SJSA1 (cell line): ENCODE measurements at regions not wholly inside any gene's neighbourhood (a gene's known extent, or its start where the extent isn't known, plus 50 kb on each side); places are given as distances from the start of the nearest gene placed in this dataset.

Experiments
- DNase-seq, 2 experiments: peaks; one replicate each; pipeline ENCODE4 v3.0.0-alpha.2; 2015 to 2020; ENCODE audit warnings: low spot score in 2 of 2, low read depth in 1 of 2
- H3K27ac ChIP-seq: fragments of 250-450 bp; sonication (Bioruptor Pico); 2 replicates; pipeline ENCODE4 v1.5.1; 2020; ENCODE audit warnings: mild to moderate bottlenecking, moderate library complexity
- H3K27me3 ChIP-seq: fragments of 250-450 bp; sonication (Bioruptor Pico); replicated peaks from 2 replicates; pipeline ENCODE4 v1.5.1; 2020; ENCODE audit warnings: mild to moderate bottlenecking, moderate library complexity
- H3K36me3 ChIP-seq: fragments of 250-450 bp; sonication (Bioruptor Pico); 2 replicates; pipeline ENCODE4 v1.5.1; 2020; ENCODE audit warnings: mild to moderate bottlenecking
- H3K4me1 ChIP-seq: fragments of 250-450 bp; sonication (Bioruptor Pico); replicated peaks from 2 replicates; pipeline ENCODE4 v1.6.1; 2021; ENCODE audit warnings: mild to moderate bottlenecking
- H3K4me3 ChIP-seq: fragments of 250-450 bp; sonication (Bioruptor Pico); 2 replicates; pipeline ENCODE4 v1.5.1; 2020; ENCODE audit warnings: mild to moderate bottlenecking
- H3K9me3 ChIP-seq: fragments of 250-450 bp; sonication (Bioruptor Pico); replicated peaks from 2 replicates; pipeline ENCODE4 v1.5.1; 2020; ENCODE audit warnings: mild to moderate bottlenecking

DNA sequence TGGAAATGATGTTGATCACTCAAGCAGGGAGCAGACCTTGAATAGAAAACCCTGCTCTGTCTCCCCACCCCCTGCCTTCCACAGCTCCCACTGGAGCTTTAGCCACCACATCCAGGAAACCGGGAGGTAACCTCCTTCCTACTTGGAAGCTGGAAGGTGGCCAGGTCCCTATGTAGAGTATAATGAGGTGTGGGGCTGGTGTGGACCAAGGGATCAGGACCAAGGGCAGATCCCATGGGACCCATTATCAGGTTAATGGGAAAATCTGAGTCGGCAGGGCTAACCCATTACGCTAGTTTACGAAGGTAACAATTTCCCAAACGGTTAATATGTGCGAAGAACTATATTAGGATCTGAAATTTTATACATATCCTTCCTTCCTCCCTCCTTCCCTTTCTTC lies 321.9 kb downstream of the MIAT start:
- Histone ChIP-seq H3K4me1 (no peaks in the 10 kb centered on the region), H3K27me3 (peaks cover 9% of the 10 kb centered on the region; the same call in 1 of the 2 replicates)

DNA sequence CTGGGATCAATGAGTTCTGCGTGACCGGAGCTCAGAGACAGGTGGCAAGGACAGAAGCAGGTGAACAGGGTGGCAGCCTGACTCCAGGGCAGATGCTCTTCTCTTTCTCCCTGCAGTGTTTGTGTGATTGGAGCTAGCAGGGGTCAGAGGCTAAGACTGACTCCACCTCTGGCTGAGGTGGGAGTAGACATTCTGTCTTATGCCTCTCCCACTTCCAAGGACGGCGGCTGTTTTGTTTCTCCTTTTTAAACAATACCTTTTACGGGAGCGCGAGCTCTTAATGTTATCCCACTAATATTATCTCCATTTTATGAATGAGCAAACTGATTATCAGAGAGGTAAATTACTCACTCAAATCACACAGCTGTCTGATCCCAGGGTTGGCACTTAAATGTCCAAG lies 323.7 kb downstream of the MIAT start:
- H3K27me3 ChIP-seq, result peaks cover 13% of the 10 kb centered on the region
- H3K4me1 ChIP-seq, result no peaks in the 10 kb centered on the region
- H3K4me3 ChIP-seq, result no peak overlapping the region
- H3K27ac ChIP-seq, result no peak overlapping the region
- H3K9me3 ChIP-seq, result 0 out of 2 replicates have a peak, but pooled peaks cover 3% of the 10 kb centered on the region
- no peak for DNase-seq
- H3K36me3 ChIP-seq, result no peaks in the 10 kb centered on the region

More for the DNA sequence above, 321.9 kb downstream of the MIAT start:
- H3K36me3 ChIP-seq, result no peaks in the 10 kb centered on the region
- H3K4me3 ChIP-seq, result no peak overlapping the region
- DNase-seq, result no peak
- H3K9me3 ChIP-seq, result 0 out of 2 replicates have a peak, but pooled peaks cover 3% of the 10 kb centered on the region
- no peak overlapping the region for H3K27ac ChIP-seq

DNA sequence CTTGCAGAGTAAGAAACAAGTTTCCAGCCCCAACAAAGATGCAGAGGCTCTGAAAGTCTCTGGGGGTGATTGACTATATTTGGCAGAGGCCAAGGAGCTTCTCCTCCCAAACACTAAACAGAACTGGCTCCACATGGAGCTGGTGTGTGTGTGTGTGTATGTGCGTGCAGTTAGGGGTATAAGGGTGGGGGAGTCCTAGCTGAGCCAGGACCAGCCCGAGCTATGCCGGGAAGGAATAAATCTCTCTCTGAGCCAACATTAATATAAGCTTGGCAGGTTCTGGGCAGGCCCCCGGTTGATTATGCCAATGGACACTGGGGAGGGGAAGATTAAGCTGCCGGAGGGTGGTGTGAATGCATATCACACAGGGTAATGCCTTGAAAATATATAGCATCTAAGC lies 324.2 kb downstream of the MIAT start:
- Histone ChIP-seq H3K27me3 (peaks cover 13% of the 10 kb centered on the region), H3K27ac (no peak overlapping the region), H3K36me3 (no peaks in the 10 kb centered on the region), H3K9me3 (0 out of 2 replicates have a peak, but pooled peaks cover 3% of the 10 kb centered on the region), H3K4me3 (no peak overlapping the region), H3K4me1 (no peaks in the 10 kb centered on the region)
- DNase-seq, result no peak

DNA sequence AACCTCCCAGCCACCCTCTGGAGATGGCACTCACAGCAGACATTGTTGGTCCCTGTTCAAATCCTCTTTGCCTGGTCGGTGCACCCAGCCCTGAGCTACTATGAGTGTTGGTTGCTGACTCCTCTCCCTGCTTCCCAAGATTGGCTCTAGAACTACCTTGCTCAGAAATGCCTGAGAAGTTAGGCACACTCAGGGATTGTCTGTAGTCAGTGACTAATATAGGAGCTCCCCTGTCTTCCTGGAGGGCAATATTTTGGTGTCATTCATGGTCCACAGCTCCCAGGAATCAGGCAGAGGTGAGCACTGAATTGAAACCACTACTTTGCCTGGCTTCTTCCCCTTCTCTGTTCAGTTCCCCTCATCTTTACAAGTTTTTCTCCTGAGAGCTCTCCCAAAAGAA lies 325.9 kb downstream of the MIAT start:
- H3K36me3 ChIP-seq, result no peaks in the 10 kb centered on the region
- H3K27me3 ChIP-seq, result peaks cover 13% of the 10 kb centered on the region
- H3K4me3 ChIP-seq, result no peak overlapping the region
- no peak overlapping the region for H3K27ac ChIP-seq
- H3K9me3 ChIP-seq, result no peaks in the 10 kb centered on the region
- no peak for DNase-seq
- no peaks in the 10 kb centered on the region; the same call in 1 of the 2 replicates for H3K4me1 ChIP-seq

DNA sequence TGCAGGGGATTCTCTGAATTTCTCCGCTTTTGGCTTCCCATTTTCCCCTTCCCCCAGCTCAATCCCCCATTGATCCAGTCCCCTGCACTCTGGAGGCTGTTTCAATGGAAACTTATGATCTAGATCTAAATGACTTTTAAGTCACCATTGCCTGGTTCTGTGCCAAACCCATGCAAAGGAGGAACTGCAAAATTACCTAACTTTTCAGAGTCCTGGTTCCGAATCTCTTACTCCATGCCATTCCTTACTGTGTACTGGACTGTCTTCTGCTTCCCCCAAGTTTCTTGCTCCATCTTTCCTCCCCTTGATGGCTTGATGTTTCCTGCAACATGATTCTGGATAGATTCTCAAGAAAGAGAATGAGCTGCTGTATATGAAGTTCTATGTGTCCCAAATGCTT lies 327.8 kb downstream of the MIAT start:
- DNase-seq, result no peak
- H3K27ac ChIP-seq, result no peak overlapping the region
- no peaks in the 10 kb centered on the region; the same call in 1 of the 2 replicates for H3K4me1 ChIP-seq
- H3K36me3 ChIP-seq, result no peaks in the 10 kb centered on the region
- peaks cover 13% of the 10 kb centered on the region; the same call in 1 of the 2 replicates for H3K27me3 ChIP-seq
- no peak overlapping the region for H3K4me3 ChIP-seq
- H3K9me3 ChIP-seq, result no peaks in the 10 kb centered on the region

DNA sequence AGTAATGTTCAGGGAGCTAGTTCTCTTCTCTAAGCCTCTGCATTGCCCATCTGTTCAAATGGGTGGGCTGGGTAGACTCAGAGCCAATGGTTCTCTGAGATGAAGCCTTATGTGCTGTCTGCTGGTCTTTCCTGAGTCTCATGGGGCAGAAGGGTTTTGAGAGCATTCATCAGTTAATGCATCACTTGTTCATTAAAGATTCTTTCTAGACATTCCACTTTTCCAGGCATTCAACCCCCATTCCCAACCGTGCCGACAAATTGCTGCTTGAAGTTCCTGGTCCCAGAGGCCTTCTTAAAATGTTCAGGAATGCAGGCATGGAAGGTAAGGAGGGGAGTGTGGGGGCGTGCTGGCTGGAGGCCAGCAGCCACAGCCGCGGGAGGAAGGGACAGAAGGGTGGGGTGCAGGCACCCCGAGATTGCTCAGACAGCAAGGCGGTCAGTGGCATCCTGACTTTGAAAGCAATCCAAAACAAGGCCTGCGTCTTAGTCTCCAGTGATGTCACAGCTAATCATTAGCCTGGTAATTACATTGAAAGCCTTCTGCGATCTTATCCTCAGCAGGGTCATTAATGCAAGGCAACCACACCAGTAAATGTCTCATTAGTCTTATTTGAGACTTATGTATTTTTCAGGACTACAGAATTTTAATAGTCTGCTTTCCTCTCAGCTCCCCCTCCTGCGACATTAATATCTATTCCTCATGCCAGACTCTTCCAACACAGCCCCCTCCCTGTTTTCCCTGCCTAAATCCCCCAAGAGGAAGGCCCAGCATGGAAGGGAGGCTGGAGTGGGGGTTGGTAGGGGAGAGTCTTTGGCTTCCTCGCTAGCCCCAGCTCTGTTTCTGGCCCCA lies 328.8 kb downstream of the MIAT start:
- Histone ChIP-seq H3K27me3 (peaks cover 13% of the 10 kb centered on the region; the same call in 1 of the 2 replicates), H3K27ac (no peak overlapping the region), H3K36me3 (no peaks in the 10 kb centered on the region), H3K4me1 (no peaks in the 10 kb centered on the region; the same call in 1 of the 2 replicates), H3K4me3 (no peak overlapping the region), H3K9me3 (no peaks in the 10 kb centered on the region)
- DNase-seq, result no peak

DNA sequence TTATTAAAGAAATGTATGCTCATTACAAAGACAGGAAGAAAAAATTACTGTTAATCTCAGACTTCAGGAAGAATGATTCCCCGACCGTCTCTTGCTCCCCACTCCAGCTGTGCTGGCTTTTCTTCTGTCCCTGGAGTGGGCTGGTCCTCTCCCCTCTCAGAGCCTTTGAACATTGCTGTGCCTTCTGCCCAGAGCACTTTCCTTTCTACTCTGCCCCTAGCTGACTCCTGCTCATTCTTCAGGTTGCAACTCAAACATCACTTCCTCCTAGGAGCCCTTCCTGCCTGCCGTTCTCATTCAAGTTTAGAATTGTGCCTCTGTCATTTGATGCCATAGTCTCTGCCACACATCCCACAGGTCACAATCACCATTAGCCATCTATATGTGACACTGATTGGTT lies 329.5 kb downstream of the MIAT start:
- Histone ChIP-seq H3K36me3 (no peaks in the 10 kb centered on the region), H3K4me1 (no peaks in the 10 kb centered on the region; the same call in 1 of the 2 replicates), H3K4me3 (no peak overlapping the region), H3K27me3 (peaks cover 13% of the 10 kb centered on the region; the same call in 1 of the 2 replicates), H3K9me3 (no peaks in the 10 kb centered on the region), H3K27ac (no peak overlapping the region)
- no peak for DNase-seq

DNA sequence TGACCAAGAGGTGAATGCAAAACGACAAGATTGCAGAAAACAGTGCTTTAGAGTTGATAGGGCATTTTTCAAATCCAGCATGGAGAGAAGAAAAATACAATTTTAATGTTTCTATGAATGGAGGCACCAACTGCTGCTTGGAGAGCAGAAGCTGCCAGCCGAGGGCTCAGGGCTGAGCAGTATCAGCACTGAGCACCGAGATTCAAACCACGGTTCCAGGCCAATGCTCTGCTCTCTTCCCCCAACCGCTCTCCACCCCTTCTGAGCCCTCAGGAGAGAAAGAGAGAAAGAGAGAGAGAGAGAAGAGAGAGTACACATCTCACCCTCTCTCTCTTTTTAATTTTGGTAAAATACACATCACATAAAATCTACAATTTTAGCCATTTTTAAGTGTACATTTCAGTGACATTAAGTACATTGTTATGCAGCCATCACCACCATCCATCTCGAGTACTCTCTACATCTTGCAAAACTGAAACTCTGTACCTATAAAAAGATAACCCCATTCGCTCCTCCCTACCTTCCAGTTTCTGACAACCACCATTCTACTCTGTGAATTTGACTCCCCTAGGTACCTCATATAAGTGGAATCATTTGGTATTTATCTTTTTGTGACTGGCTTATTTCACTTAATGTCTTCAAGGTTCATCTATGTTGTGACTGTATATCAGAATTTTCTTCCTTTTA lies 333.3 kb downstream of the MIAT start:
- H3K27me3 ChIP-seq, result peaks cover 3% of the 10 kb centered on the region; the same call in 1 of the 2 replicates
- H3K27ac ChIP-seq, result no peak overlapping the region
- no peaks in the 10 kb centered on the region for H3K36me3 ChIP-seq
- no peaks in the 10 kb centered on the region for H3K9me3 ChIP-seq
- no peak for DNase-seq
- no peaks in the 10 kb centered on the region; the same call in 1 of the 2 replicates for H3K4me1 ChIP-seq
- H3K4me3 ChIP-seq, result no peak overlapping the region

DNA sequence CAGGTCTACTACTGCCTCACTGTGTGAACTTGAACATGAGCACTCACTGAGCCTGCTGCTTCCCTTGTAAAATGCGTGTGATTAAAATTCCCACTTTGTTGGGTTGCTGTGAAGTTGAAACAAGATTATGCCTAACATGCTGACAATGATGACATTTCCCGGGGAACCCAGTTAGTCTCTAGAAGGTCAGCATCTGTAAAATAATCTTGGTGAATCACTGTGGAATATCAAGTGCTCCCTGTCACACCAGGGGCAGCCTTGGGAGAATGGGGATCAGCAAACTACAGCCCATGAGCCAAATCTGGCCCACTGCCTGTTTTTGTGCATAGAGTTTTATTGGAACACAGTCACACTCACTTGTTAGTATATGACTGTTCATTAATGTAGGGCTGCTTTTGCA lies 335.2 kb downstream of the MIAT start:
- no peaks in the 10 kb centered on the region; the same call in 1 of the 2 replicates for H3K4me1 ChIP-seq
- H3K27ac ChIP-seq, result no peak overlapping the region
- H3K27me3 ChIP-seq, result 0 out of 2 replicates have a peak, but pooled peaks cover 5% of the 10 kb centered on the region
- H3K9me3 ChIP-seq, result no peaks in the 10 kb centered on the region
- H3K36me3 ChIP-seq, result no peaks in the 10 kb centered on the region
- no peak overlapping the region for H3K4me3 ChIP-seq
- DNase-seq, result no peak

DNA sequence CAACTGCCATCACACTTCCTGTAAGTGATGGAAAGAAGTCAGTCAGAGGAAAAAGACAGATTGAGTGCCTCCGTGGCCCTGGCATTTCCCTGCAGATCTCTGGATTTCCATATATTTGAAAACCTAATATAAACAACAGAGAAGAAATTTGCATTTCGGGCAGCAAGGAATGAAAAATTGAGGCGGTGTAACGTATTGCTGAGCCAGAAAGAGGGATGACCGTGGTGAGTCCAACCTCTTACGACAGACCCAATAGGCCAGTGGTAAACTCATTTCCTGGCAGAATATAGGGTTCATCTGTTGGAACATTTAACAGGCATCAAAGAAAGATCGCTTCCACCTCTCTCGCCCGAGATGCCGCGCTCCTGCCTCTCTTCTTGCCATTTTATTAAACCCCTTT lies 336.5 kb downstream of the MIAT start:
- Histone ChIP-seq H3K4me1 (no peaks in the 10 kb centered on the region), H3K27me3 (0 out of 2 replicates have a peak, but pooled peaks cover 5% of the 10 kb centered on the region), H3K9me3 (no peaks in the 10 kb centered on the region), H3K4me3 (no peak overlapping the region), H3K27ac (no peak overlapping the region), H3K36me3 (no peaks in the 10 kb centered on the region)
- no peak for DNase-seq

DNA sequence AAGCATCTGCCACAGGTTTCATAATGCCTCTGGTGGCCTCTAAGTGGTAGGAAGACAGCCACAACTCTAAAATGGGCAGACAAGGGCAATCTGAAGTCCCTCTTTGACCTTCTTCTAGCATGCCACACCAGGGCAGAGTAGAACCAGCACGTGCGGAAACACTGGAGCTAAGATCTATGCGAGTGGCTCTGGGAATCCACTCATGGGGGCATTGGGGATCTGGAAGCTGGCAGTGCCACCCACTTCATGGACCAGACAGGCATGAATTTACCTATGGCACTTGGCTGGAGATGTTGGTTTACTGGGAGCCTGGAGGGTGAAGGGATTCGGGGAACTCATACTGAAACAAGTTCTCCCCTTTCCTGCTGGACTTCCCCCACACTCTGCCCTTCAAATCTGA lies 337.4 kb downstream of the MIAT start:
- Histone ChIP-seq H3K36me3 (no peaks in the 10 kb centered on the region), H3K27ac (no peak overlapping the region), H3K4me3 (no peak overlapping the region), H3K9me3 (no peaks in the 10 kb centered on the region), H3K4me1 (no peaks in the 10 kb centered on the region), H3K27me3 (0 out of 2 replicates have a peak, but pooled peaks cover 5% of the 10 kb centered on the region)
- no peak for DNase-seq

DNA sequence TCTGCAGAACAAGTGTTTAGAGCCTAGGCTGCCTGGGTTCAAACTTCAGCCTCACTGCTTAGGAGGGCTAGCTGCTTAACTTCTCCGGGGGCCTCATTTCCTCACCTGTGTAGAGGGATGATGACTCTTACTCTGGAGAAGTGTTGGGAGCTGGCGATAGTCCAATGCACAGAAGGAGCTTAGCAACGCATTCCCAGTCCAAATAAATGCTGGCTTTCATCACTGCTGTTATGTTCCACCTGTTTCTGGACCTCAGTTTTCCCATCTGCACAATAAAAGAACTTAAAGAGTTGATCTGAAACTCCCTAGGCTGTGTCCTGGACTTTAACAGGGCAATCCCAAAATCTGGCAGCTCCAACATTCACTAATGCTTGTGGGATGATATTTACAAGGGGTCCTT lies 337.8 kb downstream of the MIAT start:
- H3K9me3 ChIP-seq, result no peaks in the 10 kb centered on the region
- DNase-seq, result no peak
- H3K4me1 ChIP-seq, result no peaks in the 10 kb centered on the region
- H3K27ac ChIP-seq, result no peak overlapping the region
- no peaks in the 10 kb centered on the region for H3K36me3 ChIP-seq
- H3K4me3 ChIP-seq, result no peak overlapping the region
- H3K27me3 ChIP-seq, result 0 out of 2 replicates have a peak, but pooled peaks cover 5% of the 10 kb centered on the region

DNA sequence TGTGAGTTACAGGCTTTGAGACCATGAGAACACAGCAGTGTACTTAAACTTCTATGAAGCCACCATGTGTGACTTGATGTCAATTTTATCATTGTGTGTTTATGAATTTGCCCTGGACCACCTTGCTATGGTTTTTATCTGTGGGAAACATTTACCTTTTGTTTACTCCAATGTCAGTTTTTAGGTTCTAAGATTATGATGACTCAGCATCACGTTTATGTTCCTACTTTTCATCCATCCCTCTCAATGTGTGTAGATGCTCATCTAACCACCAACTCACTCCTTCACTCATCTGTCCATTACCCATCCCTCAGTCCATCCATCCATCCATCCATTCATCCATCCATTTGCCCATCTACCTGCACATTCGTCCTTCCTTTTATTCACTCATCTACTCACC lies 338.8 kb downstream of the MIAT start:
- H3K4me3 ChIP-seq, result no peak overlapping the region
- no peaks in the 10 kb centered on the region for H3K4me1 ChIP-seq
- H3K9me3 ChIP-seq, result no peaks in the 10 kb centered on the region
- 0 out of 2 replicates have a peak, but pooled peaks cover 5% of the 10 kb centered on the region for H3K27me3 ChIP-seq
- no peak overlapping the region for H3K27ac ChIP-seq
- DNase-seq, result no peak
- H3K36me3 ChIP-seq, result no peaks in the 10 kb centered on the region

DNA sequence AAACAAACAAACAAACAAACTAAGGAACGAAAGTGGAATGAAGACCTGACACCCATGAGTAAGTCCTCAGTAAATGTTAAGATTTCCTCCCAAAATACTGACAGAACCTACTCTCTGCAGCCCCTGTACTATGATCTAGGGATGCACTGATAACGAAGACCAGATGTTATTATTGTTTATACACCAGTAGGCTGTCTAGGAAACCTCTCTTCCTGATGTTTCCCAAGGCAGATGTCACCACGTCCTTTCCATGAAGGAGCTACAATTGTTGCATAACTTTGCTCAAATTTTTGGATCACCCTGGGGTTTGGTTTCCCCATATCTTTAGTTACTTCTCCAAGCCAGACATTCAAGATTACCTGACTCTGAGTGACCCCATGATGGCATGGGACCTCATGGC lies 340.7 kb downstream of the MIAT start:
- no peaks in the 10 kb centered on the region for H3K36me3 ChIP-seq
- no peak for DNase-seq
- no peak overlapping the region for H3K27ac ChIP-seq
- H3K9me3 ChIP-seq, result no peaks in the 10 kb centered on the region
- H3K27me3 ChIP-seq, result 0 out of 2 replicates have a peak, but pooled peaks cover 2% of the 10 kb centered on the region
- H3K4me3 ChIP-seq, result no peak overlapping the region
- H3K4me1 ChIP-seq, result no peaks in the 10 kb centered on the region
